GM12878 (cell line): ENCODE measurements at regions not wholly inside any gene's neighbourhood (a gene's known extent, or its start where the extent isn't known, plus 50 kb on each side); places are given as distances from the start of the nearest gene placed in this dataset.

Experiments
- ATAC-seq: fragments of 200-7000 bp; cut with Tn5 transposase; 3 replicates; pipeline ENCODE4 v1.9.1; 2020; ENCODE audit warnings: mild to moderate bottlenecking, moderate library complexity
- BruUV-seq: library from RNA; stranded (reverse); fragments of 400-500 nt; replicated peaks from 2 replicates; lab custom pipeline; 2021; lab: Mats Ljungman, UMichigan
- CTCF ChIA-PET: fragments of 300-600 bp; sonication (Branson Sonifier 250); formaldehyde crosslinking; extraction: SDS; loops from one replicate; lab custom pipeline; 2021; ENCODE audit warnings: inconsistent platforms; lab: Yijun Ruan, JAX
- POLR2A ChIA-PET: fragments of 350-600 bp; formaldehyde crosslinking; extraction: SDS; loops from one replicate; lab custom pipeline; 2021; ENCODE audit warnings: inconsistent platforms; lab: Charles Lee
- RAD21 ChIA-PET: fragments of 300-600 bp; sonication (Branson Sonifier 250); formaldehyde crosslinking; loops from one replicate; lab custom pipeline; 2023; ENCODE audit warnings: antibody characterized with exemption; ENCODE audit not compliant: unreplicated experiment; lab: Charles Lee
- SMC1A ChIA-PET: fragments of 300-600 bp; sonication (Branson Sonifier 250); formaldehyde crosslinking; loops from one replicate; lab custom pipeline; 2023; ENCODE audit not compliant: unreplicated experiment, uncharacterized antibody; lab: Charles Lee
- DNase-seq: peaks from one replicate; pipeline ENCODE4 v3.0.0-alpha.2; 2011; ENCODE audit warnings: low read depth, low spot score
- FAIRE-seq: peaks from 3 replicates; lab custom pipeline; 2011; peaks lifted over from hg19 to GRCh38; lab: Jason Lieb, UNC
- H2AFZ ChIP-seq: 2 replicates; pipeline ENCODE4 v1.6.0; 2011; ENCODE audit warnings: low read depth, low read length, control low read depth; ENCODE audit not compliant: control insufficient read depth
- H3K27ac ChIP-seq: 2 replicates; pipeline ENCODE4 v1.5.1; 2011; ENCODE audit warnings: control low read depth; ENCODE audit not compliant: control insufficient read depth, insufficient read depth
- H3K27me3 ChIP-seq, 2 experiments: replicated peaks in 1 of 2; 2 replicates each; pipeline versions ENCODE4 v1.6.0 to v1.6.1; 2011; ENCODE audit warnings: low read length in 1 of 2; ENCODE audit not compliant: control insufficient read depth in 2 of 2, insufficient read depth in 2 of 2
- H3K36me3 ChIP-seq, 2 experiments: 2 replicates each; pipeline ENCODE4 v1.5.1; 2011; ENCODE audit warnings: low read length in 1 of 2; ENCODE audit not compliant: control insufficient read depth in 2 of 2, insufficient read depth in 2 of 2
- H3K4me1 ChIP-seq: 2 replicates; pipeline ENCODE4 v1.6.1; 2011; ENCODE audit warnings: mild to moderate bottlenecking, low read length, moderate library complexity, mixed read lengths; ENCODE audit not compliant: control insufficient read depth, insufficient read depth
- H3K4me2 ChIP-seq: 2 replicates; pipeline ENCODE4 v1.6.0; 2011; ENCODE audit warnings: control low read depth; ENCODE audit not compliant: control insufficient read depth, insufficient read depth
- H3K4me3 ChIP-seq: fragments of 200-600 bp; sonication (generic); 2 replicates; pipeline ENCODE4 v1.5.1; 2016
- H3K79me2 ChIP-seq: 2 replicates; pipeline ENCODE4 v1.6.0; 2011; ENCODE audit warnings: low read length; ENCODE audit not compliant: control insufficient read depth, insufficient read depth
- H3K9ac ChIP-seq: 2 replicates; pipeline ENCODE4 v1.8.0; 2011; ENCODE audit warnings: low read length, control low read depth, mixed read lengths; ENCODE audit not compliant: control insufficient read depth, insufficient read depth
- H3K9me3 ChIP-seq: replicated peaks from 3 replicates; pipeline ENCODE4 v1.5.1; 2011; ENCODE audit warnings: mild to moderate bottlenecking, low read length; ENCODE audit not compliant: control insufficient read depth, insufficient read depth
- H4K20me1 ChIP-seq: 2 replicates; pipeline ENCODE4 v1.6.0; 2011; ENCODE audit not compliant: control insufficient read depth, insufficient read depth
- ASH2L ChIP-seq: fragments of 300-600, 200-600 bp; sonication (generic); IDR thresholded peaks from 2 replicates; pipeline ENCODE4 v1.6.1; 2017; ENCODE audit warnings: low read depth, mild to moderate bottlenecking, borderline replicate concordance
- BHLHE40 ChIP-seq, 2 experiments: fragments of 450-650 bp in 1 of 2; IDR thresholded peaks; 2 replicates each; pipeline ENCODE4 v1.6.1; 2011 to 2017; ENCODE audit warnings: low read depth in 2 of 2, borderline replicate concordance in 1 of 2, improper control_type of control experiment in 1 of 2, low read length in 1 of 2, mild to moderate bottlenecking in 1 of 2
- CBX3 ChIP-seq: fragments of 200-600 bp; sonication (generic); IDR thresholded peaks from 2 replicates; pipeline ENCODE4 v1.6.1; 2016; ENCODE audit warnings: low read depth, borderline replicate concordance
- FOXK2 ChIP-seq: fragments of 450-650 bp; IDR thresholded peaks from 2 replicates; pipeline ENCODE4 v1.6.1; 2017; ENCODE audit warnings: mild to moderate bottlenecking, moderate library complexity
- HDAC2 ChIP-seq: fragments of 200-600 bp; sonication (generic); IDR thresholded peaks from 2 replicates; pipeline ENCODE4 v1.6.1; 2017
- HDAC6 ChIP-seq: fragments of 200-600 bp; sonication (generic); IDR thresholded peaks from one replicate; pipeline ENCODE4 v1.8.0; 2017; ENCODE audit warnings: antibody characterized with exemption; ENCODE audit not compliant: unreplicated experiment
- IKZF1 ChIP-seq: fragments of 450-650 bp; conservative IDR thresholded peaks from 2 replicates; pipeline ENCODE4 v1.6.1; 2017; ENCODE audit warnings: antibody characterized with exemption, mild to moderate bottlenecking
- NFXL1 ChIP-seq: fragments of 450-650 bp; IDR thresholded peaks from 2 replicates; pipeline ENCODE4 v1.6.1; 2017; ENCODE audit warnings: antibody characterized with exemption, mild to moderate bottlenecking, borderline replicate concordance
- NRF1 ChIP-seq: conservative IDR thresholded peaks from 2 replicates; pipeline ENCODE4 v1.6.1; 2011; ENCODE audit warnings: mild to moderate bottlenecking, low read depth, low read length, improper control_type of control experiment
- RELA ChIP-seq: fragments of 450-650 bp; IDR thresholded peaks from 2 replicates; pipeline ENCODE4 v1.8.0; 2014; ENCODE audit warnings: borderline replicate concordance; ENCODE audit not compliant: partially characterized antibody
- RUNX3 ChIP-seq: IDR thresholded peaks from 2 replicates; pipeline ENCODE4 v1.6.1; 2012; ENCODE audit warnings: low read length, inconsistent platforms
- SIN3A ChIP-seq: IDR thresholded peaks from 2 replicates; pipeline ENCODE4 v1.6.1; 2012; ENCODE audit warnings: low read depth, low read length, improper control_type of control experiment
- ZBTB11 ChIP-seq: fragments of 450-650 bp; formaldehyde crosslinking; IDR thresholded peaks from 2 replicates; pipeline ENCODE4 v1.5.0; 2022; ENCODE audit warnings: mild to moderate bottlenecking, missing genetic modification characterization
- ZNF217 ChIP-seq: fragments of 450-650 bp; IDR thresholded peaks from 2 replicates; pipeline ENCODE4 v1.6.1; 2017; ENCODE audit warnings: antibody characterized with exemption, mild to moderate bottlenecking
- WGBS: methylation state at CpG from one replicate; pipeline ENCODE4 v1.1.6; 2016; ENCODE audit warnings: low lambda C conversion rate; ENCODE audit not compliant: insufficient replicate concordance, insufficient coverage; ENCODE audit errors: missing lambda C conversion rate; 5-methylcytosine and 5-hydroxymethylcytosine counted together
- in situ Hi-C: fragments of 300-500 bp; cut with MboI; formaldehyde crosslinking; loops from 9 replicates; pipeline ENCODE4 v1.14.3; 2018; ENCODE audit warnings: mixed read lengths
- intact Hi-C: fragments of 100-400 bp; cut with micrococcal nuclease; formaldehyde crosslinking; loops from one replicate; pipeline ENCODE4 v1.14.2; 2022; ENCODE audit not compliant: unreplicated experiment

- POLR2A ChIA-PET: no interaction called here
- no peak for DNase-seq
- CTCF ChIA-PET: no interaction called here
- no peaks in the 10 kb centered on the region for H3K4me1 ChIP-seq
- ATAC-seq: no peak
- no TSS peak for BruUV-seq
- no peaks in the 10 kb centered on the region for H3K36me3 ChIP-seq
- intact Hi-C loops (no loop called here), in situ Hi-C loops (no loop called here)
- H3K4me3 ChIP-seq: no peak overlapping the region
- no peaks in the 10 kb centered on the region for H3K79me2 ChIP-seq
- TF ChIP-seq BHLHE40 (IDR thresholded peaks at IDR 0.05; ENCODE audit: borderline replicate concordance in 1 of 2, low read depth in 2 of 2, low read length in 1 of 2) (no peak), HDAC6 (no peak)
- SMC1A ChIA-PET: no interaction called here
- H4K20me1 ChIP-seq: no peaks in the 10 kb centered on the region
- H3K9me3 ChIP-seq: no peaks in the 10 kb centered on the region
- WGBS: 44% methylated on average over 3 of the region's 3 CpGs
- no peak overlapping the region for H3K27ac ChIP-seq
- RAD21 ChIA-PET: no interaction called here
- FAIRE-seq: no peak
- H3K27me3 ChIP-seq: no peaks in the 10 kb centered on the region
- no peak overlapping the region for H2AFZ ChIP-seq
- H3K4me2 ChIP-seq: no peak overlapping the region
- H3K9ac ChIP-seq: no peak overlapping the region
These were observed 1109.5 kb downstream of the NSUN3 start for GRCh38 chr3:95172164-95172943.

GRCh38 chr3:95177096-95177495 lies 1114.2 kb downstream of the NSUN3 start:
- Histone ChIP-seq H3K4me3 (no peak overlapping the region), H4K20me1 (no peaks in the 10 kb centered on the region), H3K9ac (no peak overlapping the region), H3K4me1 (no peaks in the 10 kb centered on the region), H3K4me2 (no peak overlapping the region), H3K79me2 (no peaks in the 10 kb centered on the region), H3K27me3 (no peaks in the 10 kb centered on the region), H3K27ac (no peak overlapping the region), H3K36me3 (no peaks in the 10 kb centered on the region), H3K9me3 (no peaks in the 10 kb centered on the region), H2AFZ (no peak overlapping the region)
- 14% methylated on average over 2 of the region's 2 CpGs for WGBS
- no TSS peak for BruUV-seq
- RAD21 ChIA-PET: no interaction called here
- FAIRE-seq (no peak), ATAC-seq (peak; percentile 53), DNase-seq (peak; percentile 3)
- intact Hi-C loops: no loop called here
- CTCF ChIA-PET: no interaction called here
- in situ Hi-C loops: no loop called here
- POLR2A ChIA-PET: no interaction called here
- SMC1A ChIA-PET: interaction anchor here (1.0 kb wide), 1 partner anchor 10 kb away, joined by 3 read pairs; no protein-coding TSS in a partner anchor
- TF ChIP-seq NRF1 (no peak), ASH2L (no peak), ZBTB11 (CRISPR knock-in tag) (no peak), ZNF217 (no peak), IKZF1 (no peak), NFXL1 (no peak), CBX3 (no peak), RELA (no peak), FOXK2 (no peak), RUNX3 (no peak), SIN3A (no peak), HDAC2 (no peak)
